ENCODE measurements at regions not wholly inside any gene's neighbourhood (a gene's known extent, or its start where the extent isn't known, plus 50 kb on each side); places are given as distances from the start of the nearest gene placed in this dataset.

GRCh38 chr11:27287205-27287604, 75.8 kb downstream of the CCDC34 start:
- FAIRE-seq = no peak

- FAIRE-seq = no peak
These were observed 77.3 kb downstream of the CCDC34 start for GRCh38 chr11:27285761-27286160.

- FAIRE-seq = no peak
These were observed 80.2 kb downstream of the CCDC34 start for GRCh38 chr11:27282806-27283205.

GRCh38 chr11:27281740-27282590, 81.0 kb downstream of the CCDC34 start:
- no peak for FAIRE-seq

GRCh38 chr11:27281276-27281675, 81.7 kb downstream of the CCDC34 start:
- FAIRE-seq = no peak

- no peak for FAIRE-seq
These were observed 82.9 kb downstream of the CCDC34 start for GRCh38 chr11:27280140-27280539.

GRCh38 chr11:27279460-27279859, 83.6 kb downstream of the CCDC34 start:
- FAIRE-seq = no peak

GRCh38 chr11:27277843-27278242, 85.2 kb downstream of the CCDC34 start:
- no peak for FAIRE-seq

- no peak for FAIRE-seq
These were observed 86.9 kb downstream of the CCDC34 start for GRCh38 chr11:27276141-27276540.

- no peak for FAIRE-seq
These were observed 88.1 kb downstream of the CCDC34 start for GRCh38 chr11:27274854-27275395.

- no peak for FAIRE-seq
These were observed 96.9 kb downstream of the CCDC34 start for GRCh38 chr11:27266125-27266524.

GRCh38 chr11:27263986-27264385, 99.0 kb downstream of the CCDC34 start:
- no peak for FAIRE-seq

- FAIRE-seq = no peak
These were observed 100.0 kb downstream of the CCDC34 start for GRCh38 chr11:27263046-27263445.

- no peak for FAIRE-seq
These were observed 107.6 kb downstream of the CCDC34 start for GRCh38 chr11:27255447-27255828.

GRCh38 chr11:27254744-27255446, 108.1 kb downstream of the CCDC34 start:
- FAIRE-seq = no peak

- no peak for FAIRE-seq
These were observed 109.8 kb downstream of the CCDC34 start for GRCh38 chr11:27253224-27253623.

GRCh38 chr11:27250867-27251665, 111.9 kb downstream of the CCDC34 start:
- FAIRE-seq = no peak

GRCh38 chr11:27248576-27249509, 114.2 kb downstream of the CCDC34 start:
- no peak for FAIRE-seq

GRCh38 chr11:27247660-27248059, 115.4 kb downstream of the CCDC34 start:
- FAIRE-seq = no peak

GRCh38 chr11:27246925-27247324, 116.1 kb downstream of the CCDC34 start:
- no peak for FAIRE-seq

GRCh38 chr11:27244900-27245299, 118.1 kb downstream of the CCDC34 start:
- FAIRE-seq = no peak

GRCh38 chr11:27242591-27242990, 120.4 kb downstream of the CCDC34 start:
- no peak for FAIRE-seq
